Neural progenitor cell (in vitro differentiated cells): ENCODE measurements at regions not wholly inside any gene's neighbourhood (a gene's known extent, or its start where the extent isn't known, plus 50 kb on each side); places are given as distances from the start of the nearest gene placed in this dataset.

Source experiments
- CTCF ChIP-seq: fragments of 200-600 bp; sonication (generic); IDR thresholded peaks from 2 replicates; pipeline ENCODE4 v1.5.1; 2017; ENCODE audit warnings: antibody characterized with exemption, mild to moderate bottlenecking
- EZH2 ChIP-seq: fragments of 200-600 bp; sonication (generic); IDR thresholded peaks from 2 replicates; pipeline ENCODE4 v1.6.1; 2017; ENCODE audit warnings: antibody characterized with exemption, mild to moderate bottlenecking, moderate library complexity

GRCh38 chr16:63928421-63928820, 1193.4 kb downstream of the CDH11 start:
- TF ChIP-seq CTCF, result no peak
- no peak for TF ChIP-seq EZH2
